DND-41 (cell line): ENCODE measurements at regions not wholly inside any gene's neighbourhood (a gene's known extent, or its start where the extent isn't known, plus 50 kb on each side); places are given as distances from the start of the nearest gene placed in this dataset.

Experiments used
- EZH2 ChIP-seq: IDR thresholded peaks from 3 replicates; pipeline ENCODE4 v1.6.1; 2012; ENCODE audit warnings: borderline replicate concordance, low read depth, mild to moderate bottlenecking, moderate library complexity, low read length, inconsistent platforms; ENCODE audit not compliant: severe bottlenecking
- TF ChIP-seq, protein P1 (sequence below): IDR thresholded peaks from 2 replicates; pipeline ENCODE4 v1.5.1; 2012; ENCODE audit warnings: borderline replicate concordance, low read length, moderate library complexity, mild to moderate bottlenecking; ENCODE audit not compliant: poor library complexity, severe bottlenecking; ENCODE audit errors: extremely low read depth

- TF ChIP-seq, protein P1, sequence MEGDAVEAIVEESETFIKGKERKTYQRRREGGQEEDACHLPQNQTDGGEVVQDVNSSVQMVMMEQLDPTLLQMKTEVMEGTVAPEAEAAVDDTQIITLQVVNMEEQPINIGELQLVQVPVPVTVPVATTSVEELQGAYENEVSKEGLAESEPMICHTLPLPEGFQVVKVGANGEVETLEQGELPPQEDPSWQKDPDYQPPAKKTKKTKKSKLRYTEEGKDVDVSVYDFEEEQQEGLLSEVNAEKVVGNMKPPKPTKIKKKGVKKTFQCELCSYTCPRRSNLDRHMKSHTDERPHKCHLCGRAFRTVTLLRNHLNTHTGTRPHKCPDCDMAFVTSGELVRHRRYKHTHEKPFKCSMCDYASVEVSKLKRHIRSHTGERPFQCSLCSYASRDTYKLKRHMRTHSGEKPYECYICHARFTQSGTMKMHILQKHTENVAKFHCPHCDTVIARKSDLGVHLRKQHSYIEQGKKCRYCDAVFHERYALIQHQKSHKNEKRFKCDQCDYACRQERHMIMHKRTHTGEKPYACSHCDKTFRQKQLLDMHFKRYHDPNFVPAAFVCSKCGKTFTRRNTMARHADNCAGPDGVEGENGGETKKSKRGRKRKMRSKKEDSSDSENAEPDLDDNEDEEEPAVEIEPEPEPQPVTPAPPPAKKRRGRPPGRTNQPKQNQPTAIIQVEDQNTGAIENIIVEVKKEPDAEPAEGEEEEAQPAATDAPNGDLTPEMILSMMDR: no peak
- TF ChIP-seq EZH2: no peak
Measured at GRCh38 chr4:167524091-167524490, 289.8 kb upstream of the SPOCK3 start.
